ENCODE measurements at regions not wholly inside any gene's neighbourhood (a gene's known extent, or its start where the extent isn't known, plus 50 kb on each side); places are given as distances from the start of the nearest gene placed in this dataset.

GRCh38 chr4:123674762-123675465 lies 278.3 kb downstream of the SPRY1 start:
- TF ChIP-seq CTCF (IDR thresholded peaks at IDR 0.05; ENCODE audit: low read depth, low read length, poor library complexity, severe bottlenecking) (no peak), EZH2phosphoT487 (IDR thresholded peaks at IDR 0.05; ENCODE audit: borderline replicate concordance, low read length) (no peak)

Measured in DOHH2 (cell line).